H9 (cell line): ENCODE measurements at regions not wholly inside any gene's neighbourhood (a gene's known extent, or its start where the extent isn't known, plus 50 kb on each side); places are given as distances from the start of the nearest gene placed in this dataset.

Experiments
- DNase-seq: peaks from one replicate; pipeline ENCODE4 v3.0.0-alpha.2; 2017
- H2AFZ ChIP-seq: one replicate; pipeline ENCODE4 v1.6.1; 2013; ENCODE audit warnings: mild to moderate bottlenecking, low read length, control low read depth, moderate library complexity
- H2AK5ac ChIP-seq: 2 replicates; pipeline ENCODE4 v1.6.1; 2013; ENCODE audit warnings: low read length, control low read depth, mixed read lengths; ENCODE audit not compliant: insufficient read length
- H2BK120ac ChIP-seq: one replicate; pipeline ENCODE4 v1.6.1; 2013; ENCODE audit warnings: low read depth, mild to moderate bottlenecking, low read length, control low read depth, inconsistent platforms; ENCODE audit not compliant: poor library complexity, severe bottlenecking
- H2BK12ac ChIP-seq: 2 replicates; pipeline ENCODE4 v1.6.1; 2013; ENCODE audit warnings: low read length, control low read depth, mixed read lengths, low read depth; ENCODE audit not compliant: insufficient read length
- H2BK15ac ChIP-seq: 2 replicates; pipeline ENCODE4 v1.6.1; 2013; ENCODE audit warnings: low read depth, low read length, control low read depth
- H2BK20ac ChIP-seq: one replicate; pipeline ENCODE4 v1.6.1; 2013; ENCODE audit warnings: low read depth, mild to moderate bottlenecking, low read length, control low read depth, inconsistent platforms; ENCODE audit not compliant: poor library complexity, severe bottlenecking
- H2BK5ac ChIP-seq: 2 replicates; pipeline ENCODE4 v1.6.1; 2013; ENCODE audit warnings: low read length, control low read depth, mixed read lengths; ENCODE audit not compliant: insufficient read length
- H3K14ac ChIP-seq: 2 replicates; pipeline ENCODE4 v1.6.1; 2013; ENCODE audit warnings: low read length, control low read depth; ENCODE audit not compliant: insufficient read depth
- H3K18ac ChIP-seq: 2 replicates; pipeline ENCODE4 v1.6.1; 2013; ENCODE audit warnings: low read depth, mild to moderate bottlenecking, mixed read lengths, low read length, control low read depth; ENCODE audit not compliant: insufficient read length
- H3K23ac ChIP-seq: 2 replicates; pipeline ENCODE4 v1.6.1; 2013; ENCODE audit warnings: low read length, control low read depth, mixed read lengths, low read depth; ENCODE audit not compliant: insufficient read length
- H3K23me2 ChIP-seq: 2 replicates; pipeline ENCODE4 v1.6.1; 2013; ENCODE audit warnings: low read depth, mild to moderate bottlenecking, mixed read lengths, low read length, control low read depth; ENCODE audit not compliant: insufficient read length, poor library complexity, severe bottlenecking
- H3K27ac ChIP-seq: 2 replicates; pipeline ENCODE4 v1.5.1; 2013; ENCODE audit warnings: low read length, control low read depth, mixed read lengths, low read depth; ENCODE audit not compliant: insufficient read length
- H3K27me3 ChIP-seq: 2 replicates; pipeline ENCODE4 v1.6.1; 2013; ENCODE audit warnings: low read length, control low read depth, inconsistent platforms; ENCODE audit not compliant: insufficient read depth
- H3K4ac ChIP-seq: 2 replicates; pipeline ENCODE4 v1.6.1; 2013; ENCODE audit warnings: low read depth, mild to moderate bottlenecking, control low read depth, inconsistent platforms, low read length, moderate library complexity
- H3K4me1 ChIP-seq: 2 replicates; pipeline ENCODE4 v1.6.1; 2013; ENCODE audit warnings: low read length, control low read depth, inconsistent platforms; ENCODE audit not compliant: insufficient read depth
- H3K4me2 ChIP-seq: 2 replicates; pipeline ENCODE4 v1.6.1; 2013; ENCODE audit warnings: low read length, control low read depth, mixed read lengths; ENCODE audit not compliant: insufficient read length, insufficient read depth
- H3K56ac ChIP-seq: 2 replicates; pipeline ENCODE4 v1.6.1; 2013; ENCODE audit warnings: low read depth, mild to moderate bottlenecking, mixed read lengths, low read length, control low read depth; ENCODE audit not compliant: insufficient read length
- H3K79me1 ChIP-seq: 2 replicates; pipeline ENCODE4 v1.6.1; 2013; ENCODE audit warnings: low read depth, mild to moderate bottlenecking, moderate library complexity, low read length, control low read depth, inconsistent platforms; ENCODE audit not compliant: insufficient read depth, poor library complexity, severe bottlenecking
- H3K79me2 ChIP-seq: 2 replicates; pipeline ENCODE4 v1.6.1; 2013; ENCODE audit warnings: low read length, control low read depth, inconsistent platforms; ENCODE audit not compliant: insufficient read depth
- H3K9ac ChIP-seq: 2 replicates; pipeline ENCODE4 v1.6.1; 2013; ENCODE audit warnings: low read length, control low read depth, mixed read lengths; ENCODE audit not compliant: insufficient read length; ENCODE audit errors: extremely low read depth
- H3K9me3 ChIP-seq: one replicate; pipeline ENCODE4 v1.6.1; 2013; ENCODE audit warnings: low read depth, low read length, inconsistent platforms; ENCODE audit not compliant: control insufficient read depth
- H3T11ph ChIP-seq: one replicate; pipeline ENCODE4 v1.6.1; 2013; ENCODE audit warnings: mild to moderate bottlenecking, low read length, control low read depth, inconsistent platforms
- H4K20me1 ChIP-seq: one replicate; pipeline ENCODE4 v1.6.1; 2013; ENCODE audit not compliant: control insufficient read depth, insufficient read length, insufficient read depth
- H4K5ac ChIP-seq: 2 replicates; pipeline ENCODE4 v1.6.1; 2013; ENCODE audit warnings: low read depth, mild to moderate bottlenecking, mixed read lengths, low read length, control low read depth; ENCODE audit not compliant: insufficient read length
- H4K8ac ChIP-seq: replicated peaks from 2 replicates; pipeline ENCODE4 v1.6.1; 2013; ENCODE audit warnings: low read length, control low read depth, mixed read lengths, low read depth; ENCODE audit not compliant: insufficient read length
- H4K91ac ChIP-seq: 2 replicates; pipeline ENCODE4 v1.6.1; 2013; ENCODE audit warnings: low read depth, mild to moderate bottlenecking, moderate library complexity, mixed read lengths, low read length, control low read depth; ENCODE audit not compliant: insufficient read length
- H3K27ac Mint-ChIP-seq, 3 experiments: 2 replicates in 2 of 3; 3 replicates in 1 of 3; pipeline ENCODE4 v1.8.0; 2020 to 2021; ENCODE audit warnings: mixed read lengths in 3 of 3, mild to moderate bottlenecking in 1 of 3, moderate library complexity in 1 of 3
- H3K27me3 Mint-ChIP-seq: 2 replicates; pipeline ENCODE4 v1.8.0; 2021; ENCODE audit warnings: low read depth, mild to moderate bottlenecking, moderate library complexity, mixed read lengths
- H3K36me3 Mint-ChIP-seq, 3 experiments: 2 replicates in 2 of 3; 3 replicates in 1 of 3; pipeline ENCODE4 v1.8.0; 2020 to 2021; ENCODE audit warnings: low read depth in 3 of 3, mixed read lengths in 3 of 3; ENCODE audit not compliant: insufficient read depth in 1 of 3
- H3K4me1 Mint-ChIP-seq, 2 experiments: 2 replicates each; pipeline ENCODE4 v1.8.0; 2020; ENCODE audit warnings: mixed read lengths in 2 of 2
- H3K4me3 Mint-ChIP-seq, 2 experiments: 2 replicates in 1 of 2; 3 replicates in 1 of 2; pipeline ENCODE4 v1.8.0; 2020 to 2021; ENCODE audit warnings: mild to moderate bottlenecking in 2 of 2, mixed read lengths in 2 of 2, moderate library complexity in 1 of 2
- H3K9me3 Mint-ChIP-seq, 2 experiments: 2 replicates in 1 of 2; 3 replicates in 1 of 2; pipeline ENCODE4 v1.8.0; 2020; ENCODE audit warnings: mild to moderate bottlenecking in 2 of 2, mixed read lengths in 2 of 2, moderate library complexity in 1 of 2
- WGBS: extraction: QIAGEN DNeasy Blood & Tissue Kit; methylation state at CpG from one replicate; pipeline ENCODE4 v1.1.7; 2013; ENCODE audit warnings: missing lambda C conversion rate, low lambda C conversion rate, mixed read lengths; ENCODE audit not compliant: insufficient read length; ENCODE audit errors: extremely low coverage; 5-methylcytosine and 5-hydroxymethylcytosine counted together
- TF ChIP-seq, protein P1 (sequence below): fragments of 200-600 bp; sonication (generic); conservative IDR thresholded peaks from 3 replicates; pipeline ENCODE4 v1.8.0; 2021; ENCODE audit warnings: antibody characterized with exemption, mild to moderate bottlenecking

DNA sequence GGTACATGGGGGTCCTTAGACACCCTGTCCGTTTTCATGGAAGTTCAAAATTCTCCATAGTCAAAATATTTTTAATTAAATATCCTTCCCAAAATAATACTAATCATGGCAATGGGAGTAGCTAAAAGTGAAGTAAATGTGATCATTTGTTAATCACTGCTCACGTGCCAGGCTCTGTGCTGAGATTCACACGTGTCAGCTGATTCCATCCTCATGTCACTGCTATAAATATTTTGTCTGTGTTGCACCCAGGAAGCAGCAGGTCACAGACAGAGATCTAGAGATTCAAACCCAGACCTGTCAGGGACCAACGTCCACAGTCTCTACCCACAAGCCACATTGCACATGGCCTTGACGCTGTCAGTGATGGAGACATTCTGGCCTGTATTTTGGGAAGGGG lies 74.3 kb downstream of the KLHDC7A start:
- Histone ChIP-seq H3T11ph (no peak overlapping the region), H3K9ac (no peak overlapping the region), H3K4me1 (no peaks in the 10 kb centered on the region), H3K56ac (no peak overlapping the region), H3K9me3 (no peaks in the 10 kb centered on the region), H4K20me1 (no peaks in the 10 kb centered on the region), H4K8ac (no peak overlapping the region), H3K4ac (no peak overlapping the region), H3K23me2 (no peaks in the 10 kb centered on the region), H2AFZ (no peak overlapping the region), H4K5ac (no peak overlapping the region), H2BK15ac (no peak overlapping the region), H3K18ac (no peak overlapping the region), H2BK5ac (no peak overlapping the region), H2BK120ac (no peak overlapping the region), H4K91ac (no peak overlapping the region), H3K23ac (no peak overlapping the region), H3K79me1 (no peaks in the 10 kb centered on the region), H3K14ac (no peak overlapping the region), H2BK12ac (no peak overlapping the region), H2AK5ac (no peak overlapping the region), H3K79me2 (no peaks in the 10 kb centered on the region), H2BK20ac (no peak overlapping the region), H3K27me3 (no peaks in the 10 kb centered on the region; the same call in 1 of the 2 replicates), H3K4me2 (no peak overlapping the region), H3K27ac (no peak overlapping the region)
- H3K4me1 Mint-ChIP-seq, result peaks cover 29 to 33% of the 10 kb centered on the region in 2 experiments
- peaks cover 74% of the 10 kb centered on the region for H3K27me3 Mint-ChIP-seq
- H3K9me3 Mint-ChIP-seq, result no peaks in the 10 kb centered on the region; a peak in 1 of 5 replicates
- H3K36me3 Mint-ChIP-seq, result no peaks in the 10 kb centered on the region
- H3K4me3 Mint-ChIP-seq, result no peak overlapping the region
- WGBS, result no CpG with 5 or more reads among the region's 5 CpGs
- DNase-seq, result no peak
- H3K27ac Mint-ChIP-seq, result no peak overlapping the region
- TF ChIP-seq, protein P1, sequence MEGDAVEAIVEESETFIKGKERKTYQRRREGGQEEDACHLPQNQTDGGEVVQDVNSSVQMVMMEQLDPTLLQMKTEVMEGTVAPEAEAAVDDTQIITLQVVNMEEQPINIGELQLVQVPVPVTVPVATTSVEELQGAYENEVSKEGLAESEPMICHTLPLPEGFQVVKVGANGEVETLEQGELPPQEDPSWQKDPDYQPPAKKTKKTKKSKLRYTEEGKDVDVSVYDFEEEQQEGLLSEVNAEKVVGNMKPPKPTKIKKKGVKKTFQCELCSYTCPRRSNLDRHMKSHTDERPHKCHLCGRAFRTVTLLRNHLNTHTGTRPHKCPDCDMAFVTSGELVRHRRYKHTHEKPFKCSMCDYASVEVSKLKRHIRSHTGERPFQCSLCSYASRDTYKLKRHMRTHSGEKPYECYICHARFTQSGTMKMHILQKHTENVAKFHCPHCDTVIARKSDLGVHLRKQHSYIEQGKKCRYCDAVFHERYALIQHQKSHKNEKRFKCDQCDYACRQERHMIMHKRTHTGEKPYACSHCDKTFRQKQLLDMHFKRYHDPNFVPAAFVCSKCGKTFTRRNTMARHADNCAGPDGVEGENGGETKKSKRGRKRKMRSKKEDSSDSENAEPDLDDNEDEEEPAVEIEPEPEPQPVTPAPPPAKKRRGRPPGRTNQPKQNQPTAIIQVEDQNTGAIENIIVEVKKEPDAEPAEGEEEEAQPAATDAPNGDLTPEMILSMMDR, result no peak
